PC-9 (cell line): ENCODE measurements at regions not wholly inside any gene's neighbourhood (a gene's known extent, or its start where the extent isn't known, plus 50 kb on each side); places are given as distances from the start of the nearest gene placed in this dataset.

Experiments
- BruUV-seq: library from RNA; stranded (reverse); fragments of 400-500 nt; replicated peaks from 2 replicates; lab custom pipeline; 2021; lab: Mats Ljungman, UMichigan
- CTCF ChIA-PET: fragments of 300-600 bp; sonication (Branson Sonifier 250); formaldehyde crosslinking; loops from one replicate; lab custom pipeline; 2022; ENCODE audit warnings: antibody characterized with exemption; lab: Charles Lee
- POLR2A ChIA-PET: fragments of 300-600 bp; sonication (Branson Sonifier 250); formaldehyde crosslinking; loops from one replicate; lab custom pipeline; 2022; ENCODE audit warnings: antibody characterized with exemption; ENCODE audit not compliant: unreplicated experiment; lab: Charles Lee
- DNase-seq, 2 experiments: peaks; one replicate each; pipeline versions ENCODE4 v3.0.0 to v3.0.0-alpha.2; 2015 to 2022; ENCODE audit warnings: mixed read lengths in 1 of 2
- H2AFZ ChIP-seq: fragments of 200-600 bp; sonication (generic); 2 replicates; pipeline ENCODE4 v1.8.1; 2017; ENCODE audit warnings: antibody characterized with exemption
- H3F3A ChIP-seq: fragments of 200-600 bp; sonication (generic); 2 replicates; pipeline ENCODE4 v1.8.1; 2017; ENCODE audit warnings: antibody characterized with exemption, mild to moderate bottlenecking, low read depth; ENCODE audit not compliant: insufficient read depth
- H3K27ac ChIP-seq: fragments of 200-600 bp; sonication (generic); 2 replicates; pipeline ENCODE4 v1.6.1; 2016; ENCODE audit warnings: mixed run types
- H3K27me3 ChIP-seq: fragments of 200-600 bp; sonication (generic); 2 replicates; pipeline ENCODE4 v1.6.1; 2016; ENCODE audit warnings: low read depth, mixed run types; ENCODE audit not compliant: insufficient read depth
- H3K36me3 ChIP-seq: fragments of 200-600 bp; sonication (generic); 2 replicates; pipeline ENCODE4 v1.6.1; 2016; ENCODE audit warnings: low read depth, mixed run types
- H3K4me1 ChIP-seq: fragments of 200-600 bp; sonication (generic); replicated peaks from 2 replicates; pipeline ENCODE4 v1.6.1; 2016; ENCODE audit warnings: mixed run types; ENCODE audit not compliant: insufficient read depth
- H3K4me2 ChIP-seq: fragments of 200-600 bp; sonication (generic); 2 replicates; pipeline ENCODE4 v1.6.1; 2017; ENCODE audit warnings: mixed run types
- H3K4me3 ChIP-seq: fragments of 200-600 bp; sonication (generic); 2 replicates; pipeline ENCODE4 v1.6.1; 2016; ENCODE audit warnings: mixed run types
- H3K79me2 ChIP-seq: fragments of 200-600 bp; sonication (generic); 2 replicates; pipeline ENCODE4 v1.6.1; 2017; ENCODE audit warnings: low read depth, mixed run types
- H3K9me2 ChIP-seq: fragments of 200-600 bp; sonication (generic); 2 replicates; pipeline ENCODE4 v1.8.1; 2017; ENCODE audit warnings: mild to moderate bottlenecking; ENCODE audit not compliant: insufficient read depth
- H3K9me3 ChIP-seq: fragments of 200-600 bp; sonication (generic); 2 replicates; pipeline ENCODE4 v1.8.1; 2016; ENCODE audit warnings: low read depth; ENCODE audit not compliant: insufficient read depth
- H4K20me1 ChIP-seq: fragments of 200-600 bp; sonication (generic); 2 replicates; pipeline ENCODE4 v1.8.1; 2017; ENCODE audit not compliant: insufficient read depth
- EZH2 ChIP-seq: fragments of 200-600 bp; sonication (generic); IDR thresholded peaks from 2 replicates; pipeline ENCODE4 v1.8.0; 2017; ENCODE audit warnings: antibody characterized with exemption, low read depth
- intact Hi-C: fragments of 100-400 bp; cut with micrococcal nuclease; formaldehyde crosslinking; loops from one replicate; pipeline ENCODE4 v1.10.0; 2022; ENCODE audit not compliant: unreplicated experiment
- TF ChIP-seq, protein P1 (sequence below): fragments of 200-600 bp; sonication (generic); conservative IDR thresholded peaks from 2 replicates; pipeline ENCODE4 v1.6.1; 2017; ENCODE audit warnings: mixed run types, antibody characterized with exemption, mild to moderate bottlenecking, moderate library complexity

GRCh38 chr4:187188118-187188517 is 464.5 kb upstream of the FAT1 start:
- TF ChIP-seq EZH2 = no peak
- TF ChIP-seq, protein P1, sequence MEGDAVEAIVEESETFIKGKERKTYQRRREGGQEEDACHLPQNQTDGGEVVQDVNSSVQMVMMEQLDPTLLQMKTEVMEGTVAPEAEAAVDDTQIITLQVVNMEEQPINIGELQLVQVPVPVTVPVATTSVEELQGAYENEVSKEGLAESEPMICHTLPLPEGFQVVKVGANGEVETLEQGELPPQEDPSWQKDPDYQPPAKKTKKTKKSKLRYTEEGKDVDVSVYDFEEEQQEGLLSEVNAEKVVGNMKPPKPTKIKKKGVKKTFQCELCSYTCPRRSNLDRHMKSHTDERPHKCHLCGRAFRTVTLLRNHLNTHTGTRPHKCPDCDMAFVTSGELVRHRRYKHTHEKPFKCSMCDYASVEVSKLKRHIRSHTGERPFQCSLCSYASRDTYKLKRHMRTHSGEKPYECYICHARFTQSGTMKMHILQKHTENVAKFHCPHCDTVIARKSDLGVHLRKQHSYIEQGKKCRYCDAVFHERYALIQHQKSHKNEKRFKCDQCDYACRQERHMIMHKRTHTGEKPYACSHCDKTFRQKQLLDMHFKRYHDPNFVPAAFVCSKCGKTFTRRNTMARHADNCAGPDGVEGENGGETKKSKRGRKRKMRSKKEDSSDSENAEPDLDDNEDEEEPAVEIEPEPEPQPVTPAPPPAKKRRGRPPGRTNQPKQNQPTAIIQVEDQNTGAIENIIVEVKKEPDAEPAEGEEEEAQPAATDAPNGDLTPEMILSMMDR = no peak

GRCh38 chr4:187188741-187189140 is 465.1 kb upstream of the FAT1 start:
- H3K27ac ChIP-seq = no peak overlapping the region
- H4K20me1 ChIP-seq = no peaks in the 10 kb centered on the region
- no peak overlapping the region for H2AFZ ChIP-seq
- no peaks in the 10 kb centered on the region for H3K27me3 ChIP-seq
- no peak for TF ChIP-seq EZH2
- TF ChIP-seq, protein P1 = no peak
- no TSS peak for BruUV-seq
- no peak overlapping the region for H3K4me2 ChIP-seq
- no peaks in the 10 kb centered on the region for H3F3A ChIP-seq
- no peak overlapping the region for H3K4me3 ChIP-seq
- no peaks in the 10 kb centered on the region for H3K9me3 ChIP-seq
- no peaks in the 10 kb centered on the region for H3K9me2 ChIP-seq
- no peaks in the 10 kb centered on the region for H3K4me1 ChIP-seq
- no peaks in the 10 kb centered on the region for H3K79me2 ChIP-seq
- intact Hi-C loops = no loop called here
- no peak for DNase-seq
- CTCF ChIA-PET = no interaction called here
- no peaks in the 10 kb centered on the region for H3K36me3 ChIP-seq
- POLR2A ChIA-PET = no interaction called here

More at GRCh38 chr4:187188118-187188517, 464.5 kb upstream of the FAT1 start:
- Histone ChIP-seq H3K4me2 (no peak overlapping the region), H3K36me3 (no peaks in the 10 kb centered on the region), H2AFZ (no peak overlapping the region), H4K20me1 (no peaks in the 10 kb centered on the region), H3F3A (no peaks in the 10 kb centered on the region), H3K4me1 (no peaks in the 10 kb centered on the region), H3K9me2 (no peaks in the 10 kb centered on the region), H3K27me3 (no peaks in the 10 kb centered on the region), H3K4me3 (no peak overlapping the region), H3K9me3 (no peaks in the 10 kb centered on the region), H3K27ac (no peak overlapping the region), H3K79me2 (no peaks in the 10 kb centered on the region)
- no peak for DNase-seq
- intact Hi-C loops = no loop called here
- BruUV-seq = no TSS peak
- ChIA-PET POLR2A (no interaction called here), CTCF (no interaction called here)

- H3K27me3 ChIP-seq = no peaks in the 10 kb centered on the region
- no peak overlapping the region for H3K4me2 ChIP-seq
- intact Hi-C loops = no loop called here
- no peaks in the 10 kb centered on the region for H3K9me3 ChIP-seq
- no peak overlapping the region for H3K4me3 ChIP-seq
- H3K27ac ChIP-seq = no peak overlapping the region
- ChIA-PET POLR2A (no interaction called here), CTCF (no interaction called here)
- H3K9me2 ChIP-seq = no peaks in the 10 kb centered on the region
- H2AFZ ChIP-seq = no peak overlapping the region
- no peaks in the 10 kb centered on the region for H3K4me1 ChIP-seq
- no peaks in the 10 kb centered on the region for H3K36me3 ChIP-seq
- H3F3A ChIP-seq = no peaks in the 10 kb centered on the region
- no peak for DNase-seq
- no TSS peak for BruUV-seq
- H4K20me1 ChIP-seq = no peaks in the 10 kb centered on the region
- no peaks in the 10 kb centered on the region for H3K79me2 ChIP-seq
- TF ChIP-seq, protein P1 = no peak
- no peak for TF ChIP-seq EZH2
These were observed 466.7 kb upstream of the FAT1 start for GRCh38 chr4:187190390-187190789.
